Ishikawa (cell line): ENCODE measurements at regions not wholly inside any gene's neighbourhood (a gene's known extent, or its start where the extent isn't known, plus 50 kb on each side); places are given as distances from the start of the nearest gene placed in this dataset.

Experiments used
- CEBPB ChIP-seq: IDR thresholded peaks from 2 replicates; pipeline ENCODE4 v1.6.1; 2012
- CREB1 ChIP-seq: IDR thresholded peaks from 2 replicates; pipeline ENCODE4 v1.6.1; 2012; ENCODE audit warnings: low read depth
- EGR1 ChIP-seq: IDR thresholded peaks from 2 replicates; pipeline ENCODE4 v1.6.1; 2012
- EP300 ChIP-seq: IDR thresholded peaks from 2 replicates; pipeline ENCODE4 v1.6.1; 2012; ENCODE audit warnings: borderline replicate concordance
- FOXM1 ChIP-seq: IDR thresholded peaks from 2 replicates; pipeline ENCODE4 v1.6.1; 2012; ENCODE audit warnings: low read depth, borderline replicate concordance
- NFIC ChIP-seq: IDR thresholded peaks from 2 replicates; pipeline ENCODE4 v1.6.1; 2012
- RAD21 ChIP-seq: IDR thresholded peaks from 2 replicates; pipeline ENCODE4 v1.6.1; 2012; ENCODE audit warnings: low read depth
- TAF1 ChIP-seq: IDR thresholded peaks from 2 replicates; pipeline ENCODE4 v1.6.1; 2012; ENCODE audit warnings: low read depth, mild to moderate bottlenecking
- TCF12 ChIP-seq: IDR thresholded peaks from 2 replicates; pipeline ENCODE4 v1.6.1; 2012; ENCODE audit warnings: low read depth
- TEAD4 ChIP-seq: IDR thresholded peaks from 2 replicates; pipeline ENCODE4 v1.6.1; 2012
- YY1 ChIP-seq: IDR thresholded peaks from 2 replicates; pipeline ENCODE4 v1.6.1; 2012; ENCODE audit warnings: low read depth
- ZBTB7A ChIP-seq: IDR thresholded peaks from 2 replicates; pipeline ENCODE4 v1.6.1; 2012; ENCODE audit warnings: low read depth
- TF ChIP-seq, protein P1 (sequence below): IDR thresholded peaks from 2 replicates; pipeline ENCODE4 v1.6.1; 2012; ENCODE audit warnings: low read depth, mild to moderate bottlenecking
- TF ChIP-seq, protein P2 (sequence below): IDR thresholded peaks from 2 replicates; pipeline ENCODE4 v1.6.1; 2012
- TF ChIP-seq, protein P3 (sequence below): IDR thresholded peaks from 2 replicates; pipeline ENCODE4 v1.6.1; 2012

DNA sequence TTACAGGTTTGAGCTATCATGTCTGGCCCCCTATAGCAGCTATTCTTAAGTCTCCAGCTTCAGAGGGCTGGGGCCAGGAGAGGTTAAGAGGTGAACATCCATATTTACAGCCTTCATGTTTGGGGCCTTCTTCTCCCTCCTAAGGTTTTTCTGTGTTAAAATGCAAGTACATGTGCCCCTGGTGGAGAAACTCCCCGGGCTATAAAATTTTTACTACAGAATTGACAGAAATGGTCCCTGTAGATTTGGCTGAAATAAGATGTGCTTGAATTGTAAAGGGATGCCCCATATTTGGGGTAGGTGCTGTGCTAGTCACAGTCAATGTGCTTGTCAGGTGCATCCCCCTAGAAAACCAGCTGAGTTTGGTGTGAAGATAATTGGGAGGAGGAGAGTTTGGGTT, 263.3 kb upstream of the CXCR4 start:
- TF ChIP-seq EP300 (no peak), TCF12 (no peak), TEAD4 (no peak), NFIC (no peak), TAF1 (no peak), EGR1 (no peak), CEBPB (no peak)
- TF ChIP-seq, protein P1, sequence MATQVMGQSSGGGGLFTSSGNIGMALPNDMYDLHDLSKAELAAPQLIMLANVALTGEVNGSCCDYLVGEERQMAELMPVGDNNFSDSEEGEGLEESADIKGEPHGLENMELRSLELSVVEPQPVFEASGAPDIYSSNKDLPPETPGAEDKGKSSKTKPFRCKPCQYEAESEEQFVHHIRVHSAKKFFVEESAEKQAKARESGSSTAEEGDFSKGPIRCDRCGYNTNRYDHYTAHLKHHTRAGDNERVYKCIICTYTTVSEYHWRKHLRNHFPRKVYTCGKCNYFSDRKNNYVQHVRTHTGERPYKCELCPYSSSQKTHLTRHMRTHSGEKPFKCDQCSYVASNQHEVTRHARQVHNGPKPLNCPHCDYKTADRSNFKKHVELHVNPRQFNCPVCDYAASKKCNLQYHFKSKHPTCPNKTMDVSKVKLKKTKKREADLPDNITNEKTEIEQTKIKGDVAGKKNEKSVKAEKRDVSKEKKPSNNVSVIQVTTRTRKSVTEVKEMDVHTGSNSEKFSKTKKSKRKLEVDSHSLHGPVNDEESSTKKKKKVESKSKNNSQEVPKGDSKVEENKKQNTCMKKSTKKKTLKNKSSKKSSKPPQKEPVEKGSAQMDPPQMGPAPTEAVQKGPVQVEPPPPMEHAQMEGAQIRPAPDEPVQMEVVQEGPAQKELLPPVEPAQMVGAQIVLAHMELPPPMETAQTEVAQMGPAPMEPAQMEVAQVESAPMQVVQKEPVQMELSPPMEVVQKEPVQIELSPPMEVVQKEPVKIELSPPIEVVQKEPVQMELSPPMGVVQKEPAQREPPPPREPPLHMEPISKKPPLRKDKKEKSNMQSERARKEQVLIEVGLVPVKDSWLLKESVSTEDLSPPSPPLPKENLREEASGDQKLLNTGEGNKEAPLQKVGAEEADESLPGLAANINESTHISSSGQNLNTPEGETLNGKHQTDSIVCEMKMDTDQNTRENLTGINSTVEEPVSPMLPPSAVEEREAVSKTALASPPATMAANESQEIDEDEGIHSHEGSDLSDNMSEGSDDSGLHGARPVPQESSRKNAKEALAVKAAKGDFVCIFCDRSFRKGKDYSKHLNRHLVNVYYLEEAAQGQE = no peak
- TF ChIP-seq, protein P2, sequence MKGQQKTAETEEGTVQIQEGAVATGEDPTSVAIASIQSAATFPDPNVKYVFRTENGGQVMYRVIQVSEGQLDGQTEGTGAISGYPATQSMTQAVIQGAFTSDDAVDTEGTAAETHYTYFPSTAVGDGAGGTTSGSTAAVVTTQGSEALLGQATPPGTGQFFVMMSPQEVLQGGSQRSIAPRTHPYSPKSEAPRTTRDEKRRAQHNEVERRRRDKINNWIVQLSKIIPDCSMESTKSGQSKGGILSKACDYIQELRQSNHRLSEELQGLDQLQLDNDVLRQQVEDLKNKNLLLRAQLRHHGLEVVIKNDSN = no peak
- TF ChIP-seq, protein P3, sequence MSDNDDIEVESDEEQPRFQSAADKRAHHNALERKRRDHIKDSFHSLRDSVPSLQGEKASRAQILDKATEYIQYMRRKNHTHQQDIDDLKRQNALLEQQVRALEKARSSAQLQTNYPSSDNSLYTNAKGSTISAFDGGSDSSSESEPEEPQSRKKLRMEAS = no peak

DNA sequence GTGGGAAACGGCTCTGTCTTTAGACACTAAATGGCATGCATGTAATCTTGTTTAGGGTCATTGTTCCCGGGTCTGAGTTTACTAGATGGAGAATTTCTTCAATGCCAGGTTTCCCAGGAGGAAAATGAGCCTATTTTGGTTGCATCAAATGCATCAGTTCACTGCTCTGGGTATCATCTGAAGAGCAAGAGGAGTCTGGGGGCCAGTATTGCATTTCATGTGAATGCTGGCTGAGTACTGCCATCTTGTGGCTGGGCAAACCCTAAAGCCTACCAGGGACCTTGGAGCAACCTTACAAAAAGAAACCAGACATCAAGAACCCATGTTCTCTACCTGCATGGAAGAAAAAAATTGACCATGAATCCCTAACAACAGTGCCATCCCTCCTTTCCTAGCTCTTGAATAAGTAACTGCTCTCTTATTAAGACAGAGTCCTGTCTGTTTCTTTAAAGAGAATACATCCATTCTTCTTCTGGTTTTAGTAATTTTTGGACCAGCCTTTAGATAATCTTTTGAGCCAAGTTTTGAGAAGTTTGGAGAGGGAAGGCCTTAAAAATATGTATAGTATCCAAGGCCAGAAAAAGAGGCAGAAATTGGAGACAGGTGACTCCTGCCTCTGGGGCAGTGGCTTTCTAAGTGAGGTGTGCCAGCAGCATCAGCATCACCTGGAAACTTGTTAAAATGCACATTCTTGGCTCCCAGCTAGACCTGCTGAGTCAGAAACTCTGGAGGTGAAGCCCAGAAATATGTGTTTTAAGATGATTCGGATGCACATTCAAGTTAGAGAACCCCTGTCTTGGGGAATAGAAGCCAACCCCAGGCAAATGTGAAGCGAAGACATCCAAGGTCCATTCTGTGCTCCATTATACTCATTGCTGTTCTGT, 261.0 kb upstream of the CXCR4 start:
- TF ChIP-seq RAD21 = peak; percentile 95
- no peak for TF ChIP-seq CREB1
- TF ChIP-seq CEBPB = no peak
- no peak for TF ChIP-seq FOXM1
- TF ChIP-seq, protein P2 = no peak
- no peak for TF ChIP-seq EP300
- no peak for TF ChIP-seq YY1
- no peak for TF ChIP-seq EGR1
- TF ChIP-seq TCF12 = 0 out of 2 replicates have a peak, but pooled peaks have one; percentile 18
- no peak for TF ChIP-seq TEAD4
- TF ChIP-seq, protein P1 = no peak
- TF ChIP-seq, protein P3 = no peak
- no peak for TF ChIP-seq ZBTB7A
- TF ChIP-seq NFIC = no peak

DNA sequence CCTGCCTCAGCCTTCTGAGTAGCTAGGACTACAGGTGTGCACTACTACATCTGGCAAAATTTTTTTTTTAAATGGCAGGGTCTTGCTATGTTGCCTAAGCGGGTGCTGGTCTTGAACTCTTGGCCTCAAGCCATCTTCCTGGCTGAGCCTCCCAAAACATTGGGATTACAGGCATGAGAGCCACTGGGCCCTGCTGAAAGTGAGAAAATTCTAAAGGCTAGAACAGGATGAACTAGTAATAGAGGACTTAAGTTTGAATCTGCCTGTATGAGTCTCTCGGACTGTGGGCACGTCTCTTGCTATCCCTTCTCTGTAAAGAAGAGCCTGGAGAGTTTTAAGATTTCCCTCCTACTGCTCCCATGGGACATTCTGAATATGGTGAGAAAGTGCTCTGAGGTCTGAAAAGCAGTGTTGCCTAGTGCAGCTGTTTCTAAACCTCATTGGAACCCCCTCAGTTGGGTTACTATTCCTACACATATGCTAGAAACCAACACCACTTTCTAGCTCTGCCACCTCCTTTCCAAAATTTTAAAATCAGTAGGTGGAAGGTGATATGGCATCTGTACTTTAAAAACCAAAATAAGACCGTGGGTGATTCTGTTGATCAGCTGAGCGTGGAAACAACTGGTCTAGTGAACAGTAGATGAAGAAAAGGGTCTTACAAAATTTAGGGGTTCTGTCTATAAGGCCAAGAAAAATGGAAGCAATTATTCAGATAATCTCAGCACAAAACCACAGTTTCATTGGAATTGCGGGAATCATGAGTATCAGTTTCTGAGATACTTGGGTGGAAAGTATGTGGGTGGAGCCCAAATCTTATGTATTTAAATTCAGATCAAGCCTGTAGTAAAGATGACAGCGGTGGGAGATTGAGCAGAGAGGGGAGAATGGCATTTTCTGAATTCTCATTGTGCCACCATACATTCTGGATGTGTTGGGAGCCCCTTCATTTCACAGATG, 259.8 kb upstream of the CXCR4 start:
- TF ChIP-seq FOXM1 (no peak), NFIC (no peak), ZBTB7A (no peak), TCF12 (no peak), EGR1 (no peak), EP300 (no peak), TAF1 (no peak), TEAD4 (no peak), RAD21 (no peak), CEBPB (no peak), CREB1 (no peak), YY1 (no peak)
- TF ChIP-seq, protein P2 = no peak
- TF ChIP-seq, protein P1 = no peak
- TF ChIP-seq, protein P3 = no peak
